ENCODE measurements at regions not wholly inside any gene's neighbourhood (a gene's known extent, or its start where the extent isn't known, plus 50 kb on each side); places are given as distances from the start of the nearest gene placed in this dataset.

DNA sequence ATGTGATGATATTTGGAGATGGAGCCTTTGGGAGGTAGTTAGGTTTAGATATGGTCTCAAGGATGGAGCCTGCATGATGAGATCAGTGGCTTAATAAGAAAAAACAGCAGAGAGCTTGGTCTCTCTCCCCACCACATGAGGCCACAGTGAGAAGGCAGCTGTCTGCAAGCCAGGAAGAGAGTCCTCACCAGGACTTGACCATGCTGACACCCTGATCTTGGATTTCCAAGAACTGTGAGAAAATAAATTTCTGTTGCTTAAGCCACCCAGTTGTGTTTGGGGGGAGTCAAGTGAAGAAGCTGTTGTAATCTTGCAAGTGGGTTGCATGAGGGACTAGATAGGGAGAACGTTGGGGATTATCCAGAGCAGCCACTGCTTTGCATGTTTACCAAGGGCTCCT, 62.3 kb upstream of the TNFAIP8L3 start:
- TF ChIP-seq, protein P1, sequence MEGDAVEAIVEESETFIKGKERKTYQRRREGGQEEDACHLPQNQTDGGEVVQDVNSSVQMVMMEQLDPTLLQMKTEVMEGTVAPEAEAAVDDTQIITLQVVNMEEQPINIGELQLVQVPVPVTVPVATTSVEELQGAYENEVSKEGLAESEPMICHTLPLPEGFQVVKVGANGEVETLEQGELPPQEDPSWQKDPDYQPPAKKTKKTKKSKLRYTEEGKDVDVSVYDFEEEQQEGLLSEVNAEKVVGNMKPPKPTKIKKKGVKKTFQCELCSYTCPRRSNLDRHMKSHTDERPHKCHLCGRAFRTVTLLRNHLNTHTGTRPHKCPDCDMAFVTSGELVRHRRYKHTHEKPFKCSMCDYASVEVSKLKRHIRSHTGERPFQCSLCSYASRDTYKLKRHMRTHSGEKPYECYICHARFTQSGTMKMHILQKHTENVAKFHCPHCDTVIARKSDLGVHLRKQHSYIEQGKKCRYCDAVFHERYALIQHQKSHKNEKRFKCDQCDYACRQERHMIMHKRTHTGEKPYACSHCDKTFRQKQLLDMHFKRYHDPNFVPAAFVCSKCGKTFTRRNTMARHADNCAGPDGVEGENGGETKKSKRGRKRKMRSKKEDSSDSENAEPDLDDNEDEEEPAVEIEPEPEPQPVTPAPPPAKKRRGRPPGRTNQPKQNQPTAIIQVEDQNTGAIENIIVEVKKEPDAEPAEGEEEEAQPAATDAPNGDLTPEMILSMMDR (conservative IDR thresholded peaks at IDR 0.05 in 1 of 2, IDR thresholded peaks at IDR 0.05 in 1 of 2; ENCODE audit: low read depth in 1 of 2, low read length in 2 of 2): no peak
- no peak for TF ChIP-seq EZH2 (IDR thresholded peaks at IDR 0.05; ENCODE audit: low read length, missing control alignments)

All from fibroblast of lung (primary cell).